Right ventricle myocardium inferior (tissue), 1 donor: ENCODE measurements at regions not wholly inside any gene's neighbourhood (a gene's known extent, or its start where the extent isn't known, plus 50 kb on each side); places are given as distances from the start of the nearest gene placed in this dataset.
"Not testable (repeated sequence)": the region's sequence is repeated elsewhere in the genome, so short reads cannot be mapped to it uniquely, and the experiment has no call there.

ENCODE experiments used
- ATAC-seq: fragments of 200-7000 bp; cut with Tn5 transposase; one replicate; pipeline ENCODE4 v1.9.1; 2020; ENCODE audit warnings: mild to moderate bottlenecking, moderate library complexity
- DNase-seq: peaks from one replicate; pipeline ENCODE4 v3.0.0; 2021; ENCODE audit errors: missing footprints
- intact Hi-C: fragments of 100-400 bp; cut with DNase I; formaldehyde crosslinking; loops from one replicate; pipeline ENCODE4 v1.11.0; 2022
- donor health status: DM: no; HTN: yes; CAD: no; lungs with severe emphysema.

DNA sequence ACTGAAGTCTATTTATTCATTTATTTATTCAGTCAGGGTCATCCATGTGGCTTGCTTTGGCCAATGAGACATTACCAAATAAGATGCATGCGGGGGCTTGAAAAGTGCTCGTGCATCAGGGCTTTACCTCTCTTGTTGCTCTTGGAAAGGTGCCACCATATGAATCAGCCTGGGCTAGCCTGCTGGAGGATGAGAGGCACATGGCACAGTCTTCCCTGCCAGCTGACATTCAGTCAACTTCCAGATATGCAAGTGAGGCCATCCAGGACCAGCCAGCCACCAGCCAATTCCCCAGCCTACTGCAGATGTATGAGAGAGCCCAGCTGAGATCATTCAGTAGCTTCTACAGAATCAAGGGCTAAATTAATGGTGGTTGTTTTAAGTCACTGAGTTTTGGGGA is 105.2 kb upstream of the RPH3A start:
- intact Hi-C loops, result no loop called here
- DNase-seq, result no peak
- ATAC-seq, result no peak

DNA sequence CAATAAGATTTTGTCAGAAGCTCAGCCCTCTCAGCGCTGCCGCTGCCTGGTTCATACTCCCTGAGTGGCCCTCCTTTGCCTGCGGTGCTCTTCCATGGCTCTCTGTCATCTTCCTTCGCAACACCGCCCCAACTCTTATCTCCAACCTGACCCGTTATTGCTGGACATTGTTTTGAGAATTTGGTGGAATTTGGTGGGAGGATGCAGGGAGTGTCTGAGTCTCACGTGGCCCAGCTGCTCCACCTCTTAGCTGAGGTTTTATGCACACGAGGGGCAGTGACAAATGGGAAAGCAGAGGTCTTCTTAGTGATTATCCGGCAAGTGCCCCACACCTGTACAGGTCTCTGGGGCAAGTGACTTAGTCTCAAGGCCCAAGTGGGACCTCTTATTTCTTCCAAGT is 97.5 kb upstream of the RPH3A start:
- intact Hi-C loops, result no loop called here
- DNase-seq (no peak), ATAC-seq (no peak)

DNA sequence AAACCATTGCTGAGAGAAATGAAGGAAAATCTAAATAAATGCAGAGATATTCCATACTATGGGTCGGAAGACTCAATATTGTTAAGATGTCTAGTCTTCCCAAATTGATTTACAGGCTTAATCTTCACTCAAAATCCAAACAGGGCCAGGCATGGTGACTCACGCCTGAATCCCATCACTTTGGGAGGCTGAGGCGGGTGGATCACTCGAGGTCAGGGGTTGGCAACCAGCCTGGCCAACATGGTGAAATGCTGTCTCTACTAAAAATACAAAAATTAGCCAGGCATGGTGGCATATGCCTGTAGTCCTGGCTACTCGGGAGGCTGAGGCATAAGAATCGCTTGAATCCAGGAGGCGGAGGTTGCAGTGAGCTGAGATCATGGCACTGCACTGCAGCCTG is 94.1 kb upstream of the RPH3A start:
- ATAC-seq, intact Hi-C loops, DNase-seq: not testable (repeated sequence)

DNA sequence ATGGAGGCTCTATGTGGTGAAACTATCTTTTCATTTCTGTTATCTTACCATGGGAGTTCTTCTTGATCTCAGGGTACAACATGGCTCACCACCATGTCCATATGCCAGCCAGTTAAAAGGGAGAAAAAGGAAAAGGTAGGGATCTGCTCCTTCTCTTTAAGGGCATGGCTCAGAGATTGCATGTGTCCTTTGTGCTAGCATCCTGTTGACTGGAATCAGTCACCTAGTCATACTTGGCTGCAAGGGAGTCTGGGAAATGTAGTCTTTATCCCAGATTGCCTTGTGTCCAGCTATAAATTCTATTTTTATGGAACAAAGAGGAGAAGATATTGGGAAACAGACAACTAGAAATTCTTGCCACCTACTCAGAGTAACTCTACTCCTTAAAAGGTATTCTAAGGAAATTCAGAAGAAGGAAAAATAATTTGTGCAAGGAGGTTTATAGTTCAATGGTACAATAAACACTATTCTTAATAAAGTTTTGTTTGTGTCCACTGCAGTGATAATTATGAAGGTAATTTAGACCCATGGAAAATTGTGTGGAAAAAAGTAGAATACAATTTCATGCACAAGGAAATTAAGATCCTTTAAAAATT is 86.4 kb upstream of the RPH3A start:
- ATAC-seq, result no peak
- intact Hi-C loops, result no loop called here
- DNase-seq, result no peak

DNA sequence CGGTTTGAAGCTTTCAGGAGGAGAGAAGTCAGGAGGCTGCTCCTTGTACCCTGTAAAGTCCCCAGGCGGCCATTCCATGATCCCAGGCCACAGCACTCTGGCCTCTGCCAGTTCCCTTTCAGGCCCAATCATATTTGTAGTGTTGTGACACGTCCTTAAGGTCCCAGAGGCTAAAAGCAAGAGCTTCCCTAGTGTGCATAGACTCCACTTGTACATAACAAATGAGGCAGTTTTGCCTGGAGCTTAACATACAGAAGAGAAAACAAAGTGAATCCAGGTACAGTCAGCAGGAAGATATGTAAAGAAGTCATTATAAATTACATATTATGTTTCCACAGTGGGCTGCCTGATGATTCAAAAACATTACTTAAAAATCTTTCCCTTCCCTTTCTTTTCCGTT is 81.1 kb upstream of the RPH3A start:
- intact Hi-C loops, result no loop called here
- DNase-seq (no peak), ATAC-seq (no peak)

DNA sequence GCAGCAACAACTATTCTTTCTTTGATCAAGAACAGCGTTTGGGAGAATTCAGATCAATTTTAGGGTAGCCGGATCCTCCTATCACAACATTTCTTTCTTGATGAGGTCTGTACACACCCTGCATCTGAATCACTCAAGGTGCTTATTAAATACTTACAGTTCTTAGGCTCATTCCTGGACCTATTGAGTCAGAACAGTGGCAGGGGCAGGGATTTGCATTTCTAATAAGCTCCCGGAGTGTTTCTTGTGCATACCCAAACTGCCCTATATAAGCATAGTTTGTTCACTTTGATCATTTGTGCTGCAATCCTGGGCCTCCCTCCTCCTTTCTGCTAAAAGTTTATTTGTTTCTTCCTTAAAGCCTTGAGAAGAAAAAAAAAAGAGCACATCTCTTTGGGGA is 80.5 kb upstream of the RPH3A start:
- ATAC-seq, result no peak
- intact Hi-C loops, result no loop called here
- no peak for DNase-seq

DNA sequence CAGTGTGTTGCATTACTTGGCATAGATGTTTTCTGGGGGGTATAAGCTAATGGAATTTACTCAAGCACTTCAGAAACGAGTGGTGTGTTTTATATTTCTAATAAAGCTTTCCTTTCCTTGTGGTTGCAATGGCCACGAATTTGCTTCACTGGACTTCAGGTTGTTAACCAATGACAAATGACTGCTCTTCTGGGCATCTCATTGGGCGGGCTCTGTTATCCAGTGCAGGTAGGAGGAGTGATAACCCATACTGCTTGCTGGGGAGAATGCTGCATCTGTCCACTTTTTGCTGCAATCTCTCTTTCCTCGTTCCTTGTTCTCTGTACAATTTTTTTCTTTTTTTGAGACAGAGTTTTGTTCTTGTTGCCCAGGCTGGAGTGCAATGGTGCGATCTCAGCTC is 80.0 kb upstream of the RPH3A start:
- DNase-seq (no peak), ATAC-seq (no peak)
- intact Hi-C loops, result no loop called here

DNA sequence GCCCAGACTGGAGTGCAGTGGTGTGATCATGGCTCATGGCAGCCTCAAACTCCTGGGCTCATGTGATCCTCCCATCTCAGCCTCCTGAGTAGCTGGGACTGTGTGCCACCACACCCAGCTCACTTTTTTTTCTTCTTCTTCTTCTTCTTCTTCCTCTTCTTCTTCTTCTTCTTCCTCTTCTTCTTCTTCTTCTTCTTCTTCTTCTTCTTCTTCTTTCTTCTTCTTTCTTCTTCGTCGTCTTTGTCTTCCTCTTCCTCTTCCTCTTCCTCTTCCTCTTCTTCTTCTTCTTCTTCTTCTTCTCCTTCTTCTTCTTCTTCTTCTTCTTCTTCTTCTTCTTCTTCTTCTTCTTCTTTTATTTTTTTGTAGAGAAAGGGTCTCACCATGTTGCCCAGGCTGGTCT is 78.8 kb upstream of the RPH3A start:
- intact Hi-C loops, ATAC-seq: not testable (repeated sequence)

DNA sequence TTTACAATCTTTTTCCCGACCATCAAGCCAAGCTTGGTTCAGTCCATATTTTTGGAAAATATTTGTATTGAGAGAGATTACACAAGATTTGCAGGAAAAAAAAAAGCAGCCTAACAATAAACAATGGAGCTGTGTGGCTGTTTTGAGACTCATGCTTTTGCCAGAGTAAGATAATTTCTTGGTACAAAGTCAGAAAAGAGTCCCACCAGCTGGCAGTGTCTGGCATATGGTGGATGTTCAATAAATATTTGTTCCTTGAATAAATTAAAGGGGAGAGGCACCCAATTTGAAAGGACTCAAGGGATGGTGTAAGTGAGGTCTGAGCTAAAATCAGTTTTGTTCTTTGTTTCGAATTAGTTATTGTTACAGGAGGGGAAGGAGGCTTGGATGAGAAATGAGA is 78.1 kb upstream of the RPH3A start:
- DNase-seq, result no peak
- ATAC-seq, result no peak
- intact Hi-C loops, result no loop called here

More for the DNA sequence above, 78.8 kb upstream of the RPH3A start:
- not testable (repeated sequence) for DNase-seq

DNA sequence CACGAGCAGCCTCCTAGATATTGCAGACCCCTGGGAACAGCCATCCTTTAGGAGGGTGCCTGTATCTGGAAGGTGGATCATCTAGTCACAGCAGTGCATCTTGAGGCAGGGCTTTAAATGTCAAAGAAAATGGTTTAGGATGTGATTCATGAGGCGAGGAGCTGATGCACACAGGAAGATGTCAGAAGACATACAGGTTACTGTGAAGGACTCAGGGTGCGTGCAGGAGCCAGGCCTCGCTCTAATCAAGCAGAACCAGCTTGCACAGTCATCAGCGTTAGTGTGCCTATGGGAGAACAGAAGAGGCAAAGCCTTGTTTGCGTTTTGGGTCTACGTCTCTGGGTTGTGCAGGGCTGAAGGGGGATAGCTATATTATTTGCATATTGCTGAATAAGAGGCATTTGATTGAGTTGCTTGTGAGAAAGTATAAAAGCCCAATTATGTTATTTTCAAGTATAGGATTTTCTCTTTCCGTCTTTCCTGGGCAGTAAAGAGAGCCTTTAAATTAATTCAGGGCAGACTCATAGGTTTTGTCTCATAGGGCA is 77.3 kb upstream of the RPH3A start:
- ATAC-seq (no peak), DNase-seq (no peak)
- intact Hi-C loops, result no loop called here

DNA sequence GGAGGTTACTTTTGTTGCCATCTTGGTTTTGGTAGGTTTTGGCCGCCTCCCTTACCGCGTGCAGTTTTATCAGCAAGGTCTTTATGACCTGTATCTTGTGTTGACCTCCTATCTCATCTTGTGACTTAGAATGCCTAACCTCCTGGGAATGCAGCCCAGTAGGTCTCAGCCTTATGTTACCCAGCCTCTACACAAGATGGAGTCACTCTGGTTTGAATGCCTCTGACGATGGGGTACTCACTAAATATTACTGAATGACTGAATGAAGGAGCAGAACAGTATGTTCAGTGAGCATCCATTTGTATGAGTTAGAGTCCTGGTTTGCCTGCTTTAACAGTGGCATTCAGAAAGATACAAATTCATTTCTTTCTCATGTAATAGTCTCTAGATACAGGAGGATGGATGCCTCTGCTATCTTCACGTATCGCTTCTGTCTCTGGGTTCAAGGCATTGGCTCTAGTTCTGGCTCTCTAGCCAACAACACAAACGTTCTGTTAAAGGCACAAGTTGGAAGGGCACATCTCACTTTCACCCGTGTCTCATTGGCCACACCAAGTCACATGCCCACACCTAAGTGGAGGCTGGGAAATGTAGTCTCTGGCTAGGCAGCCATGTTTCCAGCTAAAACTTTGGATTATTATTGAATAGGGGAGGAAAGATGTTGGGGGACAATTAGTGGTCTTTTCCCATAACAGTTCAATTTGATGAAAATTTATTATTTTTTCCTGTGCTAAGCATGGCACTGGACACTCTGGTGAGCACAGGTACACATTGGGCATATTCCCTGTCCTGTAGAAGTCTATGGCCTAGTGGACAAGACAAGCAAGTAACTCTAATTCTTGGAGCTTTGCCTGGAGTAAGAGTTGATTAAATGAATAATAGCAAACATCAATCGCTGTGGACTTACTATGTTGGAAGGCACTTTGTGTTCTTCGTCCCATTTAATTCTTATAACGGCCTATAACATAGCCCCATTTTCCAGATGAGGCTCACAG is 75.2 kb upstream of the RPH3A start:
- DNase-seq (no peak), ATAC-seq (no peak)
- intact Hi-C loops, result no loop called here

DNA sequence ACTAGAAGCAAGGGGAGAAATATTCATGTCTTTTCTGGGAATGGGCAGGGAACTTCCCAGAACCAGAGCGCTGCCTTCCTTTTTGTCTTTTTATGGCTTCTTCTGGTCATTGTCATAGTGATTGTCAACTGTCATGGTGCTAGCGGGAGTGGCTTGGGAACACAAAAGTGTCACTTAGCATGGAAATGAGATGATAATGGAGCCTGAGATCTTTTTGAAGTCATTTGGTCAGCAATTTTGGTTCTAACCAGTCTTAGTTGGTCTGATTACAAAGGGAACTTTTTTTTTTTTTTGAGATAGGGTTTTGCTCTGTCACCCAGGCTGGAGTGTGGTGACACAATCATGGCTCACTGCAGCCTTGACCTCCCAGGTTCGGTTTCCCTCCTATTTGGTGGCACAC is 62.7 kb upstream of the RPH3A start:
- DNase-seq, result no peak

DNA sequence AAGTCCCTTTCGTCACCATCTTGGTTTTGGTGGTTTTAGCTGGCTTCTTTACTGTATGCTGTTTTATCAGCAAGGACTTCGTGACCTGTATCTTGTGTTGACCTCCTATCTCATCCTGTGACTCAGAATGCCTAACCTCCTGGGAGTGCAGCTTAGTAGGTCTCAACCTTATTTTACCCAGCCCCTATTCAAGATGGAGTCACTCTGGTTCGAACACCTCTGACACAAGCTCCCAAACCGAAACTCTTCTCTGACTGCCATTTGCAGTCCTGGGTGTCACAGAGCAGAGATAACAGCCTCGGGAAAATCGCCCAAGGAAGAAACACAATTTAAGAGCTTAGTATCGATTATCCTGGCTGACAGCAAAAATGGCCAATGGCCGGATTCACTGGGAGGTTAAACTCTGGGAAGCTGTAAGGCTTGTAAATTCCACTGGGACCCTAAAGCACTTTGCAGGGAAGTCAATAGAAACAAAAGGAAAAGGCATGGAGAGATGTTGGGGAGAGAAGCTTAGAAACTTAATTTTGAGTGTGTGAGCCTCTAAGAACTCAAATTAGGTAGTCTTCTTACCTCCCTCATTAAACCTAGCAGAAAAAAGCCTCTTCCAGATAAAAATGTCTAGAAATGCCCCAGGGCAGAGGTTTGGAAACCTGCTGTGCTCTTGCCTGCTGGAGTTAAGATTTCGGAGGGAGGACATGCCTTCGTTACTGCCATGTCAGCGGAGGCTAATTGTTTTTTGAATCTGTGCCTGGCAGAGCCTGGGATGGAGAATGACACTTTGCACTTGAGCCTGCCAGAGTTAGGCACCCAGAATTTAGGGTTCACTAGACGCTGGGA is 56.5 kb upstream of the RPH3A start:
- DNase-seq, result no peak
- intact Hi-C loops, result no loop called here
- no peak for ATAC-seq

More for the DNA sequence above, 62.7 kb upstream of the RPH3A start:
- intact Hi-C loops, result no loop called here
- no peak for ATAC-seq

DNA sequence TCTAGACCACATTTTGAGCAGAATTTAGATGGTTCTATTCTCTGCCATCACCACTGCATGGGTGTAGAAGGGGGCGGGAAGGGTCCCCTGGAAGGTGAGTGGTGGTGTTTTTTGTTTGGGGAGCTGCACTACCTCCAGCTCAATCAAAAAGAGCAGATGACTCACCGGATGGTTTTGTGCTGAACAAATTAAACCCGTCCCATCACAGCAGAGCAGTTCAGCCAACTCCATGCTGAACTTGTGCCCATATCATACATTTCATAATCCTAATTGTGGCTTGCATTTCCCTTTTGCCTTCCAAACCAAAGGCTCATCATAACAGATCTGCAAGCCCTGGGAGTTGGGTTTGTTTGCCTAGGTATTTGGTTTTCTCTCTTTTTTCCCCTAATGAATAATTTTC is 53.0 kb upstream of the RPH3A start:
- no peak for ATAC-seq
- no peak for DNase-seq
- intact Hi-C loops, result no loop called here

DNA sequence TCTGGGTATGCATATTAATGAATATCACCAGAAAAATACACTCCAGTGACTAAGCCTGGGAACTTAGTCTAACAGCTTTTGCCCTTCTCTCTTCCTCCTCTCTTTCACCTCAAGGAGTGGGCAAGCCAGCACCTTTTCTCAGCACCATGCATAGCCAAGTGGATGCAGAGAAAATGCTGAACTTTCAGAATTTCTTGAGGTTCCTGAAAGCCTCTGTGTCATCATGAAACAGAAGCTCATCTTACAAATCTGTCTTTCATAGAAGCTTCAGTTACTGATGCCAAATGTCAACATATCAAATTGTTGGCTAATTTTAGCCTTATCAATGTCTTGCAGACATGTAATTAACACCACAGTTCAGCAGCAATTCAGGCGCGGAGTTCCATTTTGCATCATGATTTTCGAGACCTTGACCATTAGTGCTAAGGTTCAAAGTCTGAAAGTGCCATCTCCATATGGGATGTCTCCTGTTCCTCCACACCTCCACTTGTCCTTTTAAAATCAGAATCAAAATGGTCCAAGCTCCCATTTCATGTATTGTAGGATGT is 51.1 kb upstream of the RPH3A start:
- DNase-seq (no peak), ATAC-seq (no peak)
- intact Hi-C loops, result no loop called here

DNA sequence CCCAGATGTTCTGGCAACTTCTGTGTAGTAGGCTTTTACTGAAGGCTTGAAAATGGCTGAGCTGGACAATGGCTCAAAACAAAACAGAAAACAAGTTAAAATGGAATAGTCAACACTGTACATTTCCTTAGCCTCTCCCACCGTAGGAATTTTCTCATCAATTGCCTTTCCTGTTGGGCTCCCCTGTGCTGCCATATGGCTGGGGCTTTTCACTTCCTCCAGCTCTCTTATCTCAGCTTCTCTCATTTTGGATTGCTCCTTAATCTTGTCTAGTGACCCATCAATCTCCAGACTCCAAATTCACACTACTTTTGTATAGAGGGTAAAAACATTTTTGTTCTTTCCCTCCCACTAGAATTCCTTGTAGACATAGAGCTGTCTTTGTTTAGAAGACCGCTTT is 50.4 kb upstream of the RPH3A start:
- ATAC-seq, result no peak
- intact Hi-C loops, result no loop called here
- no peak for DNase-seq
